Activated CD4-positive, alpha-beta memory T cell treated with anti-CD3 and anti-CD28 coated beads for 36 hours (primary cell): ENCODE measurements at regions not wholly inside any gene's neighbourhood (a gene's known extent, or its start where the extent isn't known, plus 50 kb on each side); places are given as distances from the start of the nearest gene placed in this dataset.
"Not testable (repeated sequence)": the region's sequence is repeated elsewhere in the genome, so short reads cannot be mapped to it uniquely, and the experiment has no call there.

Source experiments
- CTCF ChIA-PET: fragments of 350-600 bp; sonication (Branson Sonifier 250); formaldehyde crosslinking; loops from one replicate; lab custom pipeline; 2021; ENCODE audit warnings: antibody characterized with exemption, inconsistent platforms; lab: Charles Lee
- POLR2A ChIA-PET: fragments of 350-600 bp; sonication (Branson Sonifier 250); formaldehyde crosslinking; loops from one replicate; lab custom pipeline; 2021; ENCODE audit warnings: antibody characterized with exemption; lab: Charles Lee
- DNase-seq: peaks from one replicate; pipeline ENCODE4 v3.0.0-alpha.2; 2020
- H3K27ac Mint-ChIP-seq: one replicate; pipeline ENCODE4 v1.8.0; 2021; ENCODE audit warnings: mixed read lengths
- H3K27me3 Mint-ChIP-seq: one replicate; pipeline ENCODE4 v1.8.0; 2021; ENCODE audit warnings: mixed read lengths
- H3K36me3 Mint-ChIP-seq: one replicate; pipeline ENCODE4 v1.8.0; 2021; ENCODE audit warnings: mixed read lengths
- H3K4me1 Mint-ChIP-seq: one replicate; pipeline ENCODE4 v1.8.0; 2021; ENCODE audit warnings: low read depth, mixed read lengths
- H3K4me3 Mint-ChIP-seq: one replicate; pipeline ENCODE4 v1.8.0; 2021; ENCODE audit warnings: mild to moderate bottlenecking, mixed read lengths
- H3K9me3 Mint-ChIP-seq: one replicate; pipeline ENCODE4 v1.8.0; 2021; ENCODE audit warnings: mixed read lengths
- intact Hi-C: fragments of 100-400 bp; cut with micrococcal nuclease; formaldehyde crosslinking; loops from one replicate; pipeline ENCODE4 v1.15.1; 2023

GRCh38 chr2:117614823-117615534 lies 199.5 kb upstream of the DDX18 start:
- POLR2A ChIA-PET: no interaction called here
- Mint-ChIP-seq H3K4me1 (no peaks in the 10 kb centered on the region), H3K9me3 (peaks cover 5% of the 10 kb centered on the region), H3K27me3 (no peaks in the 10 kb centered on the region), H3K4me3 (no peak overlapping the region), H3K27ac (no peak overlapping the region), H3K36me3 (no peaks in the 10 kb centered on the region)
- intact Hi-C loops: no loop called here
- DNase-seq: no peak
- CTCF ChIA-PET: no interaction called here

GRCh38 chr2:117618607-117619006 lies 195.9 kb upstream of the DDX18 start:
- DNase-seq: no peak
- no peak overlapping the region for H3K27ac Mint-ChIP-seq
- no peaks in the 10 kb centered on the region for H3K4me1 Mint-ChIP-seq
- no peaks in the 10 kb centered on the region for H3K27me3 Mint-ChIP-seq
- POLR2A ChIA-PET: no interaction called here
- no peak overlapping the region for H3K4me3 Mint-ChIP-seq
- peaks cover 2% of the 10 kb centered on the region for H3K9me3 Mint-ChIP-seq
- H3K36me3 Mint-ChIP-seq: no peaks in the 10 kb centered on the region
- intact Hi-C loops: no loop called here
- CTCF ChIA-PET: no interaction called here

- Mint-ChIP-seq H3K27me3 (no peaks in the 10 kb centered on the region), H3K4me3 (no peak overlapping the region), H3K27ac (no peak overlapping the region), H3K36me3 (no peaks in the 10 kb centered on the region), H3K4me1 (no peaks in the 10 kb centered on the region), H3K9me3 (peaks cover 2% of the 10 kb centered on the region)
- ChIA-PET CTCF (no interaction called here), POLR2A (no interaction called here)
- intact Hi-C loops: no loop called here
- DNase-seq: no peak
Observed at GRCh38 chr2:117621326-117621725, 193.2 kb upstream of the DDX18 start.

GRCh38 chr2:117623175-117623574 lies 191.3 kb upstream of the DDX18 start:
- H3K36me3 Mint-ChIP-seq, H3K4me1 Mint-ChIP-seq, CTCF ChIA-PET, DNase-seq, H3K27me3 Mint-ChIP-seq, POLR2A ChIA-PET, H3K27ac Mint-ChIP-seq, intact Hi-C loops, H3K9me3 Mint-ChIP-seq, H3K4me3 Mint-ChIP-seq: not testable (repeated sequence)

GRCh38 chr2:117631152-117631945 lies 183.1 kb upstream of the DDX18 start:
- ChIA-PET CTCF (interaction anchor here (0.6 to 0.8 kb wide), 2 partner anchors 204 to 1317 kb away, joined by 3 read pairs; no protein-coding TSS in a partner anchor), POLR2A (no interaction called here)
- peaks cover 1% of the 10 kb centered on the region for H3K27me3 Mint-ChIP-seq
- H3K4me3 Mint-ChIP-seq: no peak overlapping the region
- H3K27ac Mint-ChIP-seq: no peak overlapping the region
- H3K9me3 Mint-ChIP-seq: peaks cover 3% of the 10 kb centered on the region
- intact Hi-C loops: no loop called here
- H3K4me1 Mint-ChIP-seq: no peaks in the 10 kb centered on the region
- DNase-seq: no peak
- no peaks in the 10 kb centered on the region for H3K36me3 Mint-ChIP-seq

GRCh38 chr2:117635481-117635880 lies 179.0 kb upstream of the DDX18 start:
- H3K9me3 Mint-ChIP-seq: peaks cover 3% of the 10 kb centered on the region

GRCh38 chr2:117639401-117639800 lies 175.1 kb upstream of the DDX18 start:
- H3K4me3 Mint-ChIP-seq: no peak overlapping the region
- DNase-seq: no peak
- peaks cover 3% of the 10 kb centered on the region for H3K9me3 Mint-ChIP-seq
- peaks cover 1% of the 10 kb centered on the region for H3K27me3 Mint-ChIP-seq
- CTCF ChIA-PET: no interaction called here
- no peak overlapping the region for H3K27ac Mint-ChIP-seq
- intact Hi-C loops: no loop called here
- POLR2A ChIA-PET: no interaction called here
- H3K4me1 Mint-ChIP-seq: no peaks in the 10 kb centered on the region
- no peaks in the 10 kb centered on the region for H3K36me3 Mint-ChIP-seq

More at GRCh38 chr2:117635481-117635880, 179.0 kb upstream of the DDX18 start:
- ChIA-PET CTCF (no interaction called here), POLR2A (no interaction called here)
- Mint-ChIP-seq H3K4me1 (no peaks in the 10 kb centered on the region), H3K27me3 (peaks cover 1% of the 10 kb centered on the region), H3K4me3 (no peak overlapping the region), H3K36me3 (no peaks in the 10 kb centered on the region), H3K27ac (no peak overlapping the region)
- intact Hi-C loops: no loop called here
- DNase-seq: no peak

- H3K27ac Mint-ChIP-seq: no peak overlapping the region
- ChIA-PET CTCF (no interaction called here), POLR2A (no interaction called here)
- H3K27me3 Mint-ChIP-seq: no peaks in the 10 kb centered on the region
- intact Hi-C loops: no loop called here
- no peaks in the 10 kb centered on the region for H3K4me1 Mint-ChIP-seq
- no peak for DNase-seq
- no peaks in the 10 kb centered on the region for H3K36me3 Mint-ChIP-seq
- H3K4me3 Mint-ChIP-seq: no peak overlapping the region
- peaks cover 4% of the 10 kb centered on the region for H3K9me3 Mint-ChIP-seq
Observed at GRCh38 chr2:117644403-117644802, 170.1 kb upstream of the DDX18 start.

- ChIA-PET POLR2A (no interaction called here), CTCF (no interaction called here)
- Mint-ChIP-seq H3K36me3 (no peaks in the 10 kb centered on the region), H3K9me3 (peaks cover 4% of the 10 kb centered on the region), H3K27ac (no peak overlapping the region), H3K27me3 (no peaks in the 10 kb centered on the region), H3K4me3 (no peak overlapping the region), H3K4me1 (no peaks in the 10 kb centered on the region)
- DNase-seq: no peak
- intact Hi-C loops: no loop called here
Observed at GRCh38 chr2:117645458-117645857, 169.0 kb upstream of the DDX18 start.

- no peak overlapping the region for H3K27ac Mint-ChIP-seq
- intact Hi-C loops: no loop called here
- no peak for DNase-seq
- H3K27me3 Mint-ChIP-seq: no peaks in the 10 kb centered on the region
- no peaks in the 10 kb centered on the region for H3K36me3 Mint-ChIP-seq
- H3K4me3 Mint-ChIP-seq: no peak overlapping the region
- POLR2A ChIA-PET: no interaction called here
- CTCF ChIA-PET: no interaction called here
- no peaks in the 10 kb centered on the region for H3K4me1 Mint-ChIP-seq
- H3K9me3 Mint-ChIP-seq: peaks cover 4% of the 10 kb centered on the region
Observed at GRCh38 chr2:117646099-117646498, 168.4 kb upstream of the DDX18 start.

GRCh38 chr2:117646872-117647271 lies 167.6 kb upstream of the DDX18 start:
- intact Hi-C loops: no loop called here
- Mint-ChIP-seq H3K4me3 (no peak overlapping the region), H3K36me3 (no peaks in the 10 kb centered on the region), H3K27me3 (no peaks in the 10 kb centered on the region), H3K27ac (no peak overlapping the region), H3K9me3 (peaks cover 4% of the 10 kb centered on the region), H3K4me1 (no peaks in the 10 kb centered on the region)
- ChIA-PET POLR2A (no interaction called here), CTCF (no interaction called here)
- no peak for DNase-seq

- DNase-seq: no peak
- Mint-ChIP-seq H3K27ac (no peak overlapping the region), H3K4me3 (no peak overlapping the region), H3K9me3 (no peaks in the 10 kb centered on the region), H3K4me1 (no peaks in the 10 kb centered on the region), H3K36me3 (no peaks in the 10 kb centered on the region), H3K27me3 (peaks cover 4% of the 10 kb centered on the region)
- intact Hi-C loops: no loop called here
- ChIA-PET POLR2A (no interaction called here), CTCF (no interaction called here)
Observed at GRCh38 chr2:117656546-117656945, 157.9 kb upstream of the DDX18 start.

GRCh38 chr2:117661619-117662018 lies 152.9 kb upstream of the DDX18 start:
- Mint-ChIP-seq H3K4me3 (no peak overlapping the region), H3K9me3 (no peaks in the 10 kb centered on the region), H3K27me3 (peaks cover 4% of the 10 kb centered on the region), H3K36me3 (no peaks in the 10 kb centered on the region), H3K4me1 (no peaks in the 10 kb centered on the region), H3K27ac (no peak overlapping the region)
- no peak for DNase-seq
- intact Hi-C loops: no loop called here
- POLR2A ChIA-PET: no interaction called here
- CTCF ChIA-PET: no interaction called here
